K562 (cell line): ENCODE measurements at regions not wholly inside any gene's neighbourhood (a gene's known extent, or its start where the extent isn't known, plus 50 kb on each side); places are given as distances from the start of the nearest gene placed in this dataset.

Experiments
- ATAC-seq: fragments of 200-7000 bp; cut with Tn5 transposase; 3 replicates; pipeline ENCODE4 v1.9.1; 2020; ENCODE audit warnings: moderate library complexity
- BruUV-seq: library from RNA; stranded (reverse); fragments of 400-500 nt; replicated peaks from 2 replicates; lab custom pipeline; 2021; lab: Mats Ljungman, UMichigan
- CTCF ChIA-PET: fragments of 300-600 bp; formaldehyde crosslinking; extraction: SDS; loops from one replicate; lab custom pipeline; 2021; ENCODE audit warnings: low intra/inter-chr PET ratio; lab: Yijun Ruan, JAX
- POLR2A ChIA-PET: fragments of 300-600, 350-650 bp; sonication (Branson Sonifier 250); formaldehyde crosslinking; extraction: SDS; loops from one replicate; lab custom pipeline; 2021; ENCODE audit warnings: antibody characterized with exemption, inconsistent platforms; lab: Yijun Ruan, JAX
- DNase-seq, 4 experiments: peaks; one replicate each; pipeline versions ENCODE4 v3.0.0 to v3.0.0-alpha.2; 2011 to 2018; ENCODE audit warnings: low spot score in 3 of 4, mixed read lengths in 3 of 4; ENCODE audit errors: extremely low read depth in 1 of 4
- FAIRE-seq: peaks from 2 replicates; lab custom pipeline; 2011; peaks lifted over from hg19 to GRCh38; lab: Jason Lieb, UNC
- H2AFZ ChIP-seq: 2 replicates; pipeline ENCODE4 v1.6.0; 2011; ENCODE audit warnings: low read depth, low read length, control low read depth, inconsistent platforms
- H3K27ac ChIP-seq: fragments of 200-600 bp; 3 replicates; pipeline ENCODE4 v1.8.0; 2011; ENCODE audit warnings: low read depth, mild to moderate bottlenecking, control low read depth, inconsistent platforms, low read length, moderate library complexity, mixed read lengths; ENCODE audit errors: extremely low read depth
- H3K27me3 ChIP-seq, 2 experiments: fragments of 300-600 bp in 1 of 2; 2 replicates in 1 of 2; 3 replicates in 1 of 2; pipeline versions ENCODE4 v1.6.0 to v1.8.0; 2011; ENCODE audit warnings: inconsistent platforms in 2 of 2, low read length in 2 of 2, mild to moderate bottlenecking in 1 of 2, mixed read lengths in 1 of 2, moderate library complexity in 1 of 2; ENCODE audit not compliant: control insufficient read depth in 2 of 2, insufficient read depth in 2 of 2
- H3K36me3 ChIP-seq: fragments of 300-600 bp; 3 replicates; pipeline ENCODE4 v1.8.0; 2011; ENCODE audit warnings: mild to moderate bottlenecking, low read length, inconsistent platforms; ENCODE audit not compliant: control insufficient read depth, insufficient read depth
- H3K4me1 ChIP-seq, 2 experiments: fragments of 200-600 bp in 1 of 2; replicated peaks in 1 of 2; 2 replicates in 1 of 2; 3 replicates in 1 of 2; pipeline versions ENCODE4 v1.5.1 to v1.8.0; 2011; ENCODE audit warnings: inconsistent platforms in 2 of 2, low read length in 2 of 2, mild to moderate bottlenecking in 1 of 2, mixed read lengths in 1 of 2, moderate library complexity in 1 of 2; ENCODE audit not compliant: control insufficient read depth in 2 of 2, insufficient read depth in 2 of 2
- H3K4me2 ChIP-seq: 2 replicates; pipeline ENCODE4 v1.6.1; 2011; ENCODE audit warnings: low read length, control low read depth, inconsistent platforms, mixed read lengths; ENCODE audit not compliant: insufficient read depth
- H3K4me3 ChIP-seq: fragments of 200-600 bp; sonication (generic), shearing (Covaris generic); 2 replicates; pipeline ENCODE4 v1.5.1; 2016; ENCODE audit warnings: control low read depth, inconsistent platforms
- H3K79me2 ChIP-seq: fragments of 200-600 bp; 3 replicates; pipeline ENCODE4 v1.8.0; 2011; ENCODE audit warnings: low read length, inconsistent platforms; ENCODE audit not compliant: control insufficient read depth, insufficient read depth
- H3K9ac ChIP-seq, 2 experiments: 2 replicates each; pipeline versions ENCODE4 v1.6.0 to v1.6.1; 2011; ENCODE audit warnings: low read depth in 2 of 2, low read length in 2 of 2, control low read depth in 1 of 2, inconsistent platforms in 1 of 2, mild to moderate bottlenecking in 1 of 2, mixed read lengths in 1 of 2; ENCODE audit not compliant: insufficient read depth in 1 of 2
- H3K9me1 ChIP-seq: one replicate; pipeline ENCODE4 v1.6.0; 2011; ENCODE audit warnings: inconsistent platforms, mild to moderate bottlenecking, low read length, moderate library complexity; ENCODE audit not compliant: control insufficient read depth, insufficient read depth
- H3K9me3 ChIP-seq: replicated peaks from 2 replicates; pipeline ENCODE4 v1.5.1; 2011; ENCODE audit warnings: low read depth, low read length, inconsistent platforms; ENCODE audit not compliant: control insufficient read depth, insufficient read depth
- H4K20me1 ChIP-seq: replicated peaks from 2 replicates; pipeline ENCODE4 v1.6.1; 2011; ENCODE audit warnings: low read length, inconsistent platforms, mixed read lengths; ENCODE audit not compliant: control insufficient read depth, insufficient read depth
- CBFA2T2 ChIP-seq: fragments of 450-650 bp; conservative IDR thresholded peaks from 2 replicates; pipeline ENCODE4 v1.6.1; 2017; ENCODE audit warnings: mild to moderate bottlenecking
- KDM5B ChIP-seq: fragments of 200-600 bp; sonication (generic); IDR thresholded peaks from 2 replicates; pipeline ENCODE4 v1.6.1; 2012; ENCODE audit warnings: low read depth, mild to moderate bottlenecking, moderate library complexity, low read length, control low read depth, inconsistent platforms; ENCODE audit not compliant: insufficient replicate concordance
- POLR2H ChIP-seq: IDR thresholded peaks from 2 replicates; pipeline ENCODE4 v1.6.1; 2016; ENCODE audit warnings: missing genetic modification characterization, low read depth, mild to moderate bottlenecking, control low read depth, missing compliant biosample characterization, moderate library complexity
- SRSF1 ChIP-seq: fragments of 200-400 bp; formaldehyde crosslinking; IDR thresholded peaks from 2 replicates; pipeline ENCODE4 v1.6.1; 2017; ENCODE audit warnings: mild to moderate bottlenecking, low read depth, low read length, moderate library complexity
- TOE1 ChIP-seq, 2 experiments: fragments of 450-650 bp in 1 of 2; sonication (generic) in 1 of 2; formaldehyde crosslinking in 1 of 2; IDR thresholded peaks; 2 replicates each; pipeline versions ENCODE4 v1.7.1 to v1.8.0; 2016 to 2022; ENCODE audit warnings: borderline replicate concordance in 2 of 2, mild to moderate bottlenecking in 2 of 2, antibody characterized with exemption in 1 of 2, inconsistent platforms in 1 of 2, low read depth in 1 of 2, missing genetic modification reagents in 1 of 2, moderate library complexity in 1 of 2
- ZNF239 ChIP-seq: fragments of 250-450 bp; sonication (Bioruptor Pico); IDR thresholded peaks from 2 replicates; pipeline ENCODE4 v1.4.0; 2020; ENCODE audit warnings: mild to moderate bottlenecking
- ZNF354B ChIP-seq: fragments of 250-450 bp; sonication (Bioruptor Pico); IDR thresholded peaks from 2 replicates; pipeline ENCODE4 v1.4.0; 2020
- ZNF609 ChIP-seq: sonication (generic); formaldehyde crosslinking; IDR thresholded peaks from 2 replicates; pipeline ENCODE4 v1.8.1; 2023; ENCODE audit warnings: missing genetic modification reagents, mild to moderate bottlenecking, borderline replicate concordance
- ZZZ3 ChIP-seq: fragments of 450-650 bp; IDR thresholded peaks from 2 replicates; pipeline ENCODE4 v1.6.1; 2016; ENCODE audit warnings: antibody characterized with exemption, mild to moderate bottlenecking, moderate library complexity
- WGBS: fragments of 100-300 bp; shearing (Covaris generic); methylation state at CpG from one replicate; pipeline ENCODE4 v1.1.6; 2016; ENCODE audit warnings: low coverage, mixed read lengths; ENCODE audit not compliant: insufficient coverage; ENCODE audit errors: missing lambda C conversion rate; 5-methylcytosine and 5-hydroxymethylcytosine counted together
- in situ Hi-C: fragments of 300-500 bp; cut with MboI; formaldehyde crosslinking; loops from 4 replicates; pipeline ENCODE4 v1.15.0; 2018; ENCODE audit warnings: inconsistent platforms, mixed read lengths
- intact Hi-C: fragments of 100-400 bp; cut with micrococcal nuclease; formaldehyde crosslinking; loops from 2 replicates; pipeline ENCODE4 v1.14.2; 2022
- TF ChIP-seq, protein P1 (sequence below): sonication (generic); formaldehyde crosslinking; IDR thresholded peaks from 2 replicates; pipeline ENCODE4 v1.8.0; 2022; ENCODE audit warnings: missing genetic modification reagents, mild to moderate bottlenecking, moderate library complexity, borderline replicate concordance
- TF ChIP-seq, protein P2 (sequence below): fragments of 250-450 bp; sonication (Bioruptor Pico); IDR thresholded peaks from 2 replicates; pipeline ENCODE4 v1.5.0; 2022; ENCODE audit warnings: mild to moderate bottlenecking

GRCh38 chr13:47413526-47413925 is 516.7 kb upstream of the HTR2A start (continued):
- TF ChIP-seq, protein P1, sequence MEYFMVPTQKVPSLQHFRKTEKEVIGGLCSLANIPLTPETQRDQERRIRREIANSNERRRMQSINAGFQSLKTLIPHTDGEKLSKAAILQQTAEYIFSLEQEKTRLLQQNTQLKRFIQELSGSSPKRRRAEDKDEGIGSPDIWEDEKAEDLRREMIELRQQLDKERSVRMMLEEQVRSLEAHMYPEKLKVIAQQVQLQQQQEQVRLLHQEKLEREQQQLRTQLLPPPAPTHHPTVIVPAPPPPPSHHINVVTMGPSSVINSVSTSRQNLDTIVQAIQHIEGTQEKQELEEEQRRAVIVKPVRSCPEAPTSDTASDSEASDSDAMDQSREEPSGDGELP (CRISPR knock-in tag) = no peak
- TF ChIP-seq ZNF239 (CRISPR knock-in tag) = no peak
- TF ChIP-seq CBFA2T2 = no peak
- no peak for TF ChIP-seq TOE1 (IDR thresholded peaks at IDR 0.05; ENCODE audit: borderline replicate concordance)
- no peak for TF ChIP-seq TOE1 (CRISPR knock-in tag; IDR thresholded peaks at IDR 0.05; ENCODE audit: borderline replicate concordance, low read depth)
- TF ChIP-seq POLR2H = no peak

DNA sequence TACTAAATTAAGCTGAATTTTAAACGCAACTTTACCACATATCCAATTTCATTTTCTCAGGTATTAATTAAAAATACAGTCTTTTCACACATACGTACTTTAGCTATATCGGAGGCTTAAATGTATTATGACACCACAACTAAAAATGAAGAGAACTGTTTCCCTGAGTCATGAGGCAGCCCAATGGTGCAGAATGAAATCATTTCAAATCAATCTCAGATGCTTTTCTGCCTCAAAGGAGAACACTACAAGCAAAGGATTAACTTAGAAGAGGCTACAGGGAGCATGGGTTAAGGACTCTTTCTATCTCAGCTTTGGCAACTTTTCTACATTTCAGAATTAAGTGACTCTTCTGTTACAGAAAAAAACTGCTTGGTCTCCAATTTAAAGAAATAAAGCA is 516.3 kb upstream of the HTR2A start:
- intact Hi-C loops (no loop called here), in situ Hi-C loops (no loop called here)
- ChIA-PET POLR2A (no interaction called here), CTCF (no interaction called here)
- Histone ChIP-seq H4K20me1 (no peaks in the 10 kb centered on the region), H3K4me3 (no peak overlapping the region), H2AFZ (no peak overlapping the region), H3K4me1 (no peaks in the 10 kb centered on the region), H3K27ac (no peak overlapping the region), H3K27me3 (no peaks in the 10 kb centered on the region), H3K9me3 (no peaks in the 10 kb centered on the region), H3K4me2 (no peak overlapping the region), H3K36me3 (no peaks in the 10 kb centered on the region), H3K79me2 (no peaks in the 10 kb centered on the region), H3K9ac (no peak overlapping the region), H3K9me1 (no peaks in the 10 kb centered on the region)
- WGBS = 0% methylated on average over 3 of the region's 3 CpGs
- FAIRE-seq = no peak
- DNase-seq = no peak
- no TSS peak for BruUV-seq
- ATAC-seq = no peak
- TF ChIP-seq, protein P2, sequence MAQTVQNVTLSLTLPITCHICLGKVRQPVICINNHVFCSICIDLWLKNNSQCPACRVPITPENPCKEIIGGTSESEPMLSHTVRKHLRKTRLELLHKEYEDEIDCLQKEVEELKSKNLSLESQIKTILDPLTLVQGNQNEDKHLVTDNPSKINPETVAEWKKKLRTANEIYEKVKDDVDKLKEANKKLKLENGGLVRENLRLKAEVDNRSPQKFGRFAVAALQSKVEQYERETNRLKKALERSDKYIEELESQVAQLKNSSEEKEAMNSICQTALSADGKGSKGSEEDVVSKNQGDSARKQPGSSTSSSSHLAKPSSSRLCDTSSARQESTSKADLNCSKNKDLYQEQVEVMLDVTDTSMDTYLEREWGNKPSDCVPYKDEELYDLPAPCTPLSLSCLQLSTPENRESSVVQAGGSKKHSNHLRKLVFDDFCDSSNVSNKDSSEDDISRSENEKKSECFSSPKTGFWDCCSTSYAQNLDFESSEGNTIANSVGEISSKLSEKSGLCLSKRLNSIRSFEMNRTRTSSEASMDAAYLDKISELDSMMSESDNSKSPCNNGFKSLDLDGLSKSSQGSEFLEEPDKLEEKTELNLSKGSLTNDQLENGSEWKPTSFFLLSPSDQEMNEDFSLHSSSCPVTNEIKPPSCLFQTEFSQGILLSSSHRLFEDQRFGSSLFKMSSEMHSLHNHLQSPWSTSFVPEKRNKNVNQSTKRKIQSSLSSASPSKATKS (CRISPR knock-in tag) = no peak
- TF ChIP-seq SRSF1 (no peak), ZZZ3 (no peak), KDM5B (no peak), ZNF354B (CRISPR knock-in tag) (no peak), ZNF609 (CRISPR knock-in tag) (no peak)
